ENCODE measurements at regions not wholly inside any gene's neighbourhood (a gene's known extent, or its start where the extent isn't known, plus 50 kb on each side); places are given as distances from the start of the nearest gene placed in this dataset.
"Not testable (repeated sequence)": the region's sequence is repeated elsewhere in the genome, so short reads cannot be mapped to it uniquely, and the experiment has no call there.

DNA sequence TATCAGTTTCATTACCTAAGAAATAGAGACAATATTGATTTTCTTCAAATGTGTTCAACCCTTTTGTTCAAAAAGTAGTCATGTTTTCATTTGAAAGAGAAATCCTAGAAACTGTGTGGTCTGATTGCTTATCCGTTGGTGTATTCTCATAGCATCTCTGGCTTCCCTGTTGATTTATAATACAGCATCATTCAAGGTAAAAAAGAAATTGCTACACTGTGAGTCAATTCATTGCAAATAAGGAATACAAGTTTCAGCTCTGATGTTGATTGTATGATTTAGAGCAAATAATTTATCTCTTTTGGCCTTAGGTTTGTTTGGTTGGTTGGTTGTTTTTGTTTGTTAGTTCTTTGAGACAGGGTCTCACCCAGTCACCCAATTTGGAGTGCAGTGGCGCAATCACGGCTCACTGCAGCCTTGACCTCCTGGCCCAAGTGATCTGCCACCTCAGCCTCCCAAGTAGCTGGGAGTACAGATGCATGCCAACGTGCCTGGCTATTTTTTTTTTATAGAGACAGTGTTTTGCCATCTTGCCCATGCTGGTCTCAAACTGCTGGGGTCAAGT lies 185.5 kb upstream of the TNFAIP3 start:
- ATAC-seq: no peak
- TF ChIP-seq, protein P1, sequence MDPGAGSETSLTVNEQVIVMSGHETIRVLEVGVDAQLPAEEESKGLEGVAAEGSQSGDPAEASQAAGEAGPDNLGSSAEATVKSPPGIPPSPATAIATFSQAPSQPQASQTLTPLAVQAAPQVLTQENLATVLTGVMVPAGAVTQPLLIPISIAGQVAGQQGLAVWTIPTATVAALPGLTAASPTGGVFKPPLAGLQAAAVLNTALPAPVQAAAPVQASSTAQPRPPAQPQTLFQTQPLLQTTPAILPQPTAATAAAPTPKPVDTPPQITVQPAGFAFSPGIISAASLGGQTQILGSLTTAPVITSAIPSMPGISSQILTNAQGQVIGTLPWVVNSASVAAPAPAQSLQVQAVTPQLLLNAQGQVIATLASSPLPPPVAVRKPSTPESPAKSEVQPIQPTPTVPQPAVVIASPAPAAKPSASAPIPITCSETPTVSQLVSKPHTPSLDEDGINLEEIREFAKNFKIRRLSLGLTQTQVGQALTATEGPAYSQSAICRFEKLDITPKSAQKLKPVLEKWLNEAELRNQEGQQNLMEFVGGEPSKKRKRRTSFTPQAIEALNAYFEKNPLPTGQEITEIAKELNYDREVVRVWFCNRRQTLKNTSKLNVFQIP (CRISPR knock-in tag; IDR thresholded peaks at IDR 0.05; ENCODE audit: borderline replicate concordance, low read depth): no peak
- TF ChIP-seq CSDC2 (CRISPR knock-in tag; IDR thresholded peaks at IDR 0.05) (no peak), ARNTL (CRISPR knock-in tag; IDR thresholded peaks at IDR 0.05; ENCODE audit: borderline replicate concordance, low read depth) (no peak)

DNA sequence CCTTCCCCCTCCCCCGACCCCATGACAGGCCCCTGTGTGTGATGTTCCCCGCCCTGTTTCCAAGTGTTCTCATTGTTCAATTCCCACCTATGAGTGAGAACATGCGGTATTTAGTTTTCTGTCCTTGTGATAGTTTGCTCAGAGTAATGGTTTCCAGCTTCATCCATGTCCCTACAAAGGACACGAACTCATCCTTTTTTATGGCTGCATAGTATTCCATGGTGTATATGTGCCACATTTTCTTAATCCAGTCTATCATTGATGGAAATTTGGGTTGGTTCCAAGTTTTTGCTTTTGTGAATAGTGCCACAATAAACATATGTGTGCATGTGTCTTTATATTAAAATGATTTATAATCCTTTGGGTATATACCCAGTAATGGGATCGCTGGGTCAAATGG lies 184.4 kb upstream of the TNFAIP3 start:
- not testable (repeated sequence) for ATAC-seq

DNA sequence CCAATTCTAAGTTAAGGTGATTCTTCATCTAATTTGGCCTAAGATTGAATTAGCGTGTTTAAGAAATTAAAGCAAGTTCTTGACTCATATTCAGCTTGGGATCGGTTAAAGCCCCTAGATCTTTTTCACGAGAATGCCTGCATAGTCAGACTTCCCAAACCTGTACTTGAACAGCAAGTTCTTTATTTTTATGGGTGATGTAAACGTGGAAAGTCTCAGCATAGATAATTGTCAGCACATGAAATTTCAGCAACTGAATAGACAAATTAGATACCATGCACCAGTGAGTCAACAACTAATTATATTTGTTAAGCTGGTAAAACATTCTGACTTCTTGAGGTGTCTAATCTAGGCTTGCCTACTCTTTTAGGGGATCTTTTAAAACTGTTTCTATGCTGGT lies 183.1 kb upstream of the TNFAIP3 start:
- TF ChIP-seq ZFP30 (CRISPR knock-in tag; IDR thresholded peaks at IDR 0.05): no peak
- TF ChIP-seq ARNTL (CRISPR knock-in tag; IDR thresholded peaks at IDR 0.05; ENCODE audit: borderline replicate concordance, low read depth): no peak
- TF ChIP-seq, protein P2, sequence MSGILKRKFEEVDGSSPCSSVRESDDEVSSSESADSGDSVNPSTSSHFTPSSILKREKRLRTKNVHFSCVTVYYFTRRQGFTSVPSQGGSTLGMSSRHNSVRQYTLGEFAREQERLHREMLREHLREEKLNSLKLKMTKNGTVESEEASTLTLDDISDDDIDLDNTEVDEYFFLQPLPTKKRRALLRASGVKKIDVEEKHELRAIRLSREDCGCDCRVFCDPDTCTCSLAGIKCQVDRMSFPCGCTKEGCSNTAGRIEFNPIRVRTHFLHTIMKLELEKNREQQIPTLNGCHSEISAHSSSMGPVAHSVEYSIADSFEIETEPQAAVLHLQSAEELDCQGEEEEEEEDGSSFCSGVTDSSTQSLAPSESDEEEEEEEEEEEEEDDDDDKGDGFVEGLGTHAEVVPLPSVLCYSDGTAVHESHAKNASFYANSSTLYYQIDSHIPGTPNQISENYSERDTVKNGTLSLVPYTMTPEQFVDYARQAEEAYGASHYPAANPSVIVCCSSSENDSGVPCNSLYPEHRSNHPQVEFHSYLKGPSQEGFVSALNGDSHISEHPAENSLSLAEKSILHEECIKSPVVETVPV (CRISPR knock-in tag; IDR thresholded peaks at IDR 0.05): no peak
- TF ChIP-seq ZC3H10 (CRISPR knock-in tag; IDR thresholded peaks at IDR 0.05): no peak
- no peak for TF ChIP-seq GLIS3 (CRISPR knock-in tag; IDR thresholded peaks at IDR 0.05)
- no peak for TF ChIP-seq PPARA (CRISPR knock-in tag; IDR thresholded peaks at IDR 0.05; ENCODE audit: borderline replicate concordance)
- TF ChIP-seq, protein P3, sequence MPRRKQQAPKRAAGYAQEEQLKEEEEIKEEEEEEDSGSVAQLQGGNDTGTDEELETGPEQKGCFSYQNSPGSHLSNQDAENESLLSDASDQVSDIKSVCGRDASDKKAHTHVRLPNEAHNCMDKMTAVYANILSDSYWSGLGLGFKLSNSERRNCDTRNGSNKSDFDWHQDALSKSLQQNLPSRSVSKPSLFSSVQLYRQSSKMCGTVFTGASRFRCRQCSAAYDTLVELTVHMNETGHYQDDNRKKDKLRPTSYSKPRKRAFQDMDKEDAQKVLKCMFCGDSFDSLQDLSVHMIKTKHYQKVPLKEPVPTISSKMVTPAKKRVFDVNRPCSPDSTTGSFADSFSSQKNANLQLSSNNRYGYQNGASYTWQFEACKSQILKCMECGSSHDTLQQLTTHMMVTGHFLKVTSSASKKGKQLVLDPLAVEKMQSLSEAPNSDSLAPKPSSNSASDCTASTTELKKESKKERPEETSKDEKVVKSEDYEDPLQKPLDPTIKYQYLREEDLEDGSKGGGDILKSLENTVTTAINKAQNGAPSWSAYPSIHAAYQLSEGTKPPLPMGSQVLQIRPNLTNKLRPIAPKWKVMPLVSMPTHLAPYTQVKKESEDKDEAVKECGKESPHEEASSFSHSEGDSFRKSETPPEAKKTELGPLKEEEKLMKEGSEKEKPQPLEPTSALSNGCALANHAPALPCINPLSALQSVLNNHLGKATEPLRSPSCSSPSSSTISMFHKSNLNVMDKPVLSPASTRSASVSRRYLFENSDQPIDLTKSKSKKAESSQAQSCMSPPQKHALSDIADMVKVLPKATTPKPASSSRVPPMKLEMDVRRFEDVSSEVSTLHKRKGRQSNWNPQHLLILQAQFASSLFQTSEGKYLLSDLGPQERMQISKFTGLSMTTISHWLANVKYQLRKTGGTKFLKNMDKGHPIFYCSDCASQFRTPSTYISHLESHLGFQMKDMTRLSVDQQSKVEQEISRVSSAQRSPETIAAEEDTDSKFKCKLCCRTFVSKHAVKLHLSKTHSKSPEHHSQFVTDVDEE (CRISPR knock-in tag; IDR thresholded peaks at IDR 0.05): no peak
- TF ChIP-seq, protein P4, sequence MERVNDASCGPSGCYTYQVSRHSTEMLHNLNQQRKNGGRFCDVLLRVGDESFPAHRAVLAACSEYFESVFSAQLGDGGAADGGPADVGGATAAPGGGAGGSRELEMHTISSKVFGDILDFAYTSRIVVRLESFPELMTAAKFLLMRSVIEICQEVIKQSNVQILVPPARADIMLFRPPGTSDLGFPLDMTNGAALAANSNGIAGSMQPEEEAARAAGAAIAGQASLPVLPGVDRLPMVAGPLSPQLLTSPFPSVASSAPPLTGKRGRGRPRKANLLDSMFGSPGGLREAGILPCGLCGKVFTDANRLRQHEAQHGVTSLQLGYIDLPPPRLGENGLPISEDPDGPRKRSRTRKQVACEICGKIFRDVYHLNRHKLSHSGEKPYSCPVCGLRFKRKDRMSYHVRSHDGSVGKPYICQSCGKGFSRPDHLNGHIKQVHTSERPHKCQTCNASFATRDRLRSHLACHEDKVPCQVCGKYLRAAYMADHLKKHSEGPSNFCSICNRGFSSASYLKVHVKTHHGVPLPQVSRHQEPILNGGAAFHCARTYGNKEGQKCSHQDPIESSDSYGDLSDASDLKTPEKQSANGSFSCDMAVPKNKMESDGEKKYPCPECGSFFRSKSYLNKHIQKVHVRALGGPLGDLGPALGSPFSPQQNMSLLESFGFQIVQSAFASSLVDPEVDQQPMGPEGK (CRISPR knock-in tag; IDR thresholded peaks at IDR 0.05; ENCODE audit: borderline replicate concordance): no peak
- no peak for TF ChIP-seq SNAI2 (CRISPR knock-in tag; IDR thresholded peaks at IDR 0.05)
- TF ChIP-seq RARB (CRISPR knock-in tag; IDR thresholded peaks at IDR 0.05): no peak
- no peak for TF ChIP-seq ZNF8 (CRISPR knock-in tag; IDR thresholded peaks at IDR 0.05)
- no peak for TF ChIP-seq BACH2 (CRISPR knock-in tag; IDR thresholded peaks at IDR 0.05; ENCODE audit: borderline replicate concordance)
- TF ChIP-seq ZFP3 (CRISPR knock-in tag; IDR thresholded peaks at IDR 0.05): no peak
- TF ChIP-seq, protein P5, sequence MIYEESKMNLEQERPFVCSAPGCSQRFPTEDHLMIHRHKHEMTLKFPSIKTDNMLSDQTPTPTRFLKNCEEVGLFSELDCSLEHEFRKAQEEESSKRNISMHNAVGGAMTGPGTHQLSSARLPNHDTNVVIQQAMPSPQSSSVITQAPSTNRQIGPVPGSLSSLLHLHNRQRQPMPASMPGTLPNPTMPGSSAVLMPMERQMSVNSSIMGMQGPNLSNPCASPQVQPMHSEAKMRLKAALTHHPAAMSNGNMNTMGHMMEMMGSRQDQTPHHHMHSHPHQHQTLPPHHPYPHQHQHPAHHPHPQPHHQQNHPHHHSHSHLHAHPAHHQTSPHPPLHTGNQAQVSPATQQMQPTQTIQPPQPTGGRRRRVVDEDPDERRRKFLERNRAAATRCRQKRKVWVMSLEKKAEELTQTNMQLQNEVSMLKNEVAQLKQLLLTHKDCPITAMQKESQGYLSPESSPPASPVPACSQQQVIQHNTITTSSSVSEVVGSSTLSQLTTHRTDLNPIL (CRISPR knock-in tag; IDR thresholded peaks at IDR 0.05; ENCODE audit: low read depth): no peak
- no peak for TF ChIP-seq ESRRG (CRISPR knock-in tag; IDR thresholded peaks at IDR 0.05)
- no peak for TF ChIP-seq ZNF565 (CRISPR knock-in tag; conservative IDR thresholded peaks at IDR 0.05; ENCODE audit: low read depth)
- no peak for ATAC-seq

DNA sequence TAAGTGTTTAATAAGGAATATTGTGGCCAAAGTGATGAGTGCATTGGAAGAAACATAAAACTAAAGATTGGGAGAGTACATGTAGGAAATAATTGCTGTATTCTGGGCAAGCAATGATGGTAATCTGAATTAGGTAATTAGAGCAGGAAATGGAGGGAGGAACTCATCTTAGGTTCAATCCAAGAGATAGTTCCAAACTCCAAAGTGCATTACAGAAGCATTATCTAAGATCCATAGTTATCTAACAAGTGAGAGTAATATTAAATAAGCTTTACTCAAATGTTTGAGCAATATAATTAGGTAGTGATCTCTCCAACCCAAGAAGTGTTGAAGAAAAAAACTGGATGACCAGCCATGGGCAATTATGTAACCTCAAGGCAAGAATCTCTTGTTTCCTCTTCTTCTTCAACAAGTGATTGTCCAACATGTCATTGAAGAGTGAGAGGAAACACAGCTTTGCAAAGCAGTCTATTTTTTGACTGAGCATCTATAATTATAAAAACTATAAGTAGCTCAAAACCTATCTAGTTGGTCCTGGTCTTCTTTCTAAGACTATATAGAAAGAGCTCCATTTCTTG lies 181.2 kb upstream of the TNFAIP3 start:
- ATAC-seq: no peak

More for the DNA sequence above, 181.2 kb upstream of the TNFAIP3 start:
- TF ChIP-seq, protein P4 (CRISPR knock-in tag; IDR thresholded peaks at IDR 0.05; ENCODE audit: borderline replicate concordance): no peak
- TF ChIP-seq ISL1 (CRISPR knock-in tag; IDR thresholded peaks at IDR 0.05) (no peak), ZNF70 (CRISPR knock-in tag; IDR thresholded peaks at IDR 0.05) (no peak), OSR1 (CRISPR knock-in tag; IDR thresholded peaks at IDR 0.05) (no peak), TOX (CRISPR knock-in tag; IDR thresholded peaks at IDR 0.05; ENCODE audit: borderline replicate concordance) (no peak), ZNF565 (CRISPR knock-in tag; conservative IDR thresholded peaks at IDR 0.05; ENCODE audit: low read depth) (no peak), ZFP30 (CRISPR knock-in tag; IDR thresholded peaks at IDR 0.05) (no peak), RARB (CRISPR knock-in tag; IDR thresholded peaks at IDR 0.05) (no peak), ZC3H10 (CRISPR knock-in tag; IDR thresholded peaks at IDR 0.05) (no peak), TCF4 (CRISPR knock-in tag; IDR thresholded peaks at IDR 0.05; ENCODE audit: borderline replicate concordance) (no peak), GLIS3 (CRISPR knock-in tag; IDR thresholded peaks at IDR 0.05) (no peak)
